ENCODE measurements at regions not wholly inside any gene's neighbourhood (a gene's known extent, or its start where the extent isn't known, plus 50 kb on each side); places are given as distances from the start of the nearest gene placed in this dataset.

- H2AFZ ChIP-seq (ENCODE audit: insufficient read depth, low read depth, low read length, poor library complexity, severe bottlenecking): no peak overlapping the region
- H3K4me2 ChIP-seq (replicated peaks; ENCODE audit: low read depth, low read length, poor library complexity, severe bottlenecking): no peak overlapping the region
- H3K79me2 ChIP-seq (ENCODE audit: control insufficient read depth, insufficient read depth, low read length): no peaks in the 10 kb centered on the region
- WGBS (ENCODE audit: insufficient coverage): 84% methylated on average over 11 of the region's 11 CpGs
- Mint-ChIP-seq H3K27ac (no peak overlapping the region), H3K4me1 (no peaks in the 10 kb centered on the region), H3K9me3 (ENCODE audit: insufficient read depth) (peaks cover 6% of the 10 kb centered on the region), H3K4me3 (no peak overlapping the region), H3K27me3 (peaks cover 17% of the 10 kb centered on the region)
- CTCF ChIA-PET: no interaction called here
- DNase-seq (no peak), ATAC-seq (ENCODE audit: low read depth) (no peak)
- no peaks in the 10 kb centered on the region for H3K4me1 ChIP-seq (ENCODE audit: control insufficient read depth in 2 of 2, insufficient read depth in 2 of 2, low read length in 2 of 2)
- POLR2A ChIA-PET: no interaction called here
- intact Hi-C loops (cut with micrococcal nuclease): no loop called here
- H3K4me3 ChIP-seq (ENCODE audit: control extremely low read depth in 1 of 5, extremely low read depth in 1 of 5, insufficient read depth in 1 of 5, low read depth in 2 of 5, low read length in 4 of 5): no peak overlapping the region
- H3K27me3 ChIP-seq (replicated peaks in 1 of 4; ENCODE audit: control extremely low read depth in 1 of 4, control insufficient read depth in 3 of 4, insufficient read depth in 4 of 4, low read length in 3 of 4): peaks cover 0 to 19% (median under 1%) of the 10 kb centered on the region in 4 experiments
- no peak overlapping the region for H3K9ac ChIP-seq (ENCODE audit: low read length)
- no peak overlapping the region for H3K27ac ChIP-seq (ENCODE audit: low read length in 2 of 2)
- peaks cover 0 to 16% (median 8%) of the 10 kb centered on the region in 3 donors for H3K9me3 ChIP-seq (ENCODE audit: control extremely low read depth in 1 of 3, control insufficient read depth in 2 of 3, insufficient read depth in 1 of 3, low read length in 2 of 3)
- TF ChIP-seq EZH2 (IDR thresholded peaks at IDR 0.05; ENCODE audit: borderline replicate concordance, insufficient read depth, low read depth, low read length, poor library complexity, severe bottlenecking) (no peak), CTCF (IDR thresholded peaks at IDR 0.05) (no peak)
- no peaks in the 10 kb centered on the region for H3K36me3 ChIP-seq (replicated peaks in 1 of 2; ENCODE audit: control extremely low read depth in 1 of 2, control insufficient read depth in 1 of 2, extremely low read depth in 1 of 2, insufficient read depth in 2 of 2, low read length in 1 of 2)
- no peaks in the 10 kb centered on the region for H4K20me1 ChIP-seq (ENCODE audit: control insufficient read depth, insufficient read depth, low read length, poor library complexity, severe bottlenecking)
These were observed 177.1 kb downstream of the MRPL14 start for GRCh38 chr6:43950051-43950605.

GRCh38 chr6:43949551-43949991 lies 177.7 kb downstream of the MRPL14 start:
- Histone ChIP-seq H3K79me2 (ENCODE audit: control insufficient read depth, insufficient read depth, low read length) (no peaks in the 10 kb centered on the region), H3K4me1 (ENCODE audit: control insufficient read depth in 2 of 2, insufficient read depth in 2 of 2, low read length in 2 of 2) (no peaks in the 10 kb centered on the region), H3K9ac (ENCODE audit: low read length) (no peak overlapping the region), H3K27ac (ENCODE audit: low read length in 2 of 2) (no peak overlapping the region), H3K4me3 (ENCODE audit: control extremely low read depth in 1 of 5, extremely low read depth in 1 of 5, insufficient read depth in 1 of 5, low read depth in 2 of 5, low read length in 4 of 5) (no peak overlapping the region), H3K9me3 (ENCODE audit: control extremely low read depth in 1 of 3, control insufficient read depth in 2 of 3, insufficient read depth in 1 of 3, low read length in 2 of 3) (peaks cover 0 to 12% (median 12%) of the 10 kb centered on the region in 3 donors), H3K27me3 (replicated peaks in 1 of 4; ENCODE audit: control extremely low read depth in 1 of 4, control insufficient read depth in 3 of 4, insufficient read depth in 4 of 4, low read length in 3 of 4) (peaks cover 0 to 13% (median 0%) of the 10 kb centered on the region in 4 experiments), H2AFZ (ENCODE audit: insufficient read depth, low read depth, low read length, poor library complexity, severe bottlenecking) (no peak overlapping the region), H4K20me1 (ENCODE audit: control insufficient read depth, insufficient read depth, low read length, poor library complexity, severe bottlenecking) (no peaks in the 10 kb centered on the region), H3K4me2 (replicated peaks; ENCODE audit: low read depth, low read length, poor library complexity, severe bottlenecking) (no peak overlapping the region), H3K36me3 (replicated peaks in 1 of 2; ENCODE audit: control extremely low read depth in 1 of 2, control insufficient read depth in 1 of 2, extremely low read depth in 1 of 2, insufficient read depth in 2 of 2, low read length in 1 of 2) (no peaks in the 10 kb centered on the region)
- ChIA-PET POLR2A (no interaction called here), CTCF (no interaction called here)
- WGBS (ENCODE audit: insufficient coverage): 100% methylated on average over 1 of the region's 2 CpGs
- Mint-ChIP-seq H3K4me3 (no peak overlapping the region), H3K4me1 (no peaks in the 10 kb centered on the region), H3K27ac (no peak overlapping the region), H3K27me3 (peaks cover 13% of the 10 kb centered on the region), H3K9me3 (ENCODE audit: insufficient read depth) (peaks cover 6% of the 10 kb centered on the region)
- TF ChIP-seq CTCF (IDR thresholded peaks at IDR 0.05): no peak
- no peak for TF ChIP-seq EZH2 (IDR thresholded peaks at IDR 0.05; ENCODE audit: borderline replicate concordance, insufficient read depth, low read depth, low read length, poor library complexity, severe bottlenecking)
- DNase-seq: no peak
- intact Hi-C loops (cut with micrococcal nuclease): no loop called here
- ATAC-seq (ENCODE audit: low read depth): no peak

All from B cell (primary cell).